ENCODE measurements at regions not wholly inside any gene's neighbourhood (a gene's known extent, or its start where the extent isn't known, plus 50 kb on each side); places are given as distances from the start of the nearest gene placed in this dataset.

DNA sequence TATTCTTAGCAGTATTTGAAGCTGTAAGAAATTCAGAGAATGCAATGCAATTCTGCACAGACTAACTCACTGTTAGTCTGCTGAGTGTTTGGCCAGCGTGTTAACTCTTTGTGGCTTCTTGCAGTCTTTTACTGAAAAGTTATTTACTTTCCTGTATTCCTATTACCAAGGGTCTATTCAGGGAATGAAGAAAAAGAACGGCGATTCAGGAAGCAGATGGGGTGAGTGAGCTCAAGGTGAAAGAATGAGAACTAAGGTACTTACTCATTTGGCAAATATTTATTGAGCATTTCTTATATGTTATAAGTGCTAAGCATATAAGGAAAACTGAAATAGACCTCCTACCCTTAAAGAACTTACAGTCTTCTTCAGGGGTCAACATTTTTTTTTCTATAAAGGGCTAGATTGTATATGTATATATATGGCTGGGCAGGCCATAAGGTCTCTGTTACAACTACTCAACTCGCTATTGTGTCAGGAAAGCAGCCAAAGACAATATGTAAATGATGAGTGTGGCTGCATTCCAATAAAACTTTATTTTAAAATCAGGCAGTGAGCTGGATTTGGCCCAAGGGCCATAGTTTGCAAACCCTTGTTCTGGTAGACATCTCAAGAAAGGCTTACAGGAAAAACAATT is 271.9 kb upstream of the GADL1 start:
- Histone ChIP-seq H3K4me1 (ENCODE audit: insufficient read depth, low read length) (peaks cover 45% of the 10 kb centered on the region), H2AFZ (ENCODE audit: low read length) (no peak overlapping the region), H3K36me3 (ENCODE audit: insufficient read depth, low read length) (no peaks in the 10 kb centered on the region), H3K4me3 (ENCODE audit: insufficient read depth, low read length) (peak overlapping the region; percentile 15), H3K79me2 (ENCODE audit: insufficient read depth, low read length) (no peaks in the 10 kb centered on the region), H3K27ac (ENCODE audit: low read depth, low read length) (peak overlapping the region; percentile 71), H3K9me3 (ENCODE audit: low read depth, low read length) (no peaks in the 10 kb centered on the region), H3K27me3 (ENCODE audit: insufficient read depth, low read length) (no peaks in the 10 kb centered on the region), H3K4me2 (ENCODE audit: insufficient read depth, low read length) (peak overlapping the region; percentile 64), H4K20me1 (ENCODE audit: insufficient read depth, low read length) (no peaks in the 10 kb centered on the region)
- DNase-seq (ENCODE audit: insufficient read length, low spot score, missing footprints) = peak; percentile 54
- TF ChIP-seq, protein P1, sequence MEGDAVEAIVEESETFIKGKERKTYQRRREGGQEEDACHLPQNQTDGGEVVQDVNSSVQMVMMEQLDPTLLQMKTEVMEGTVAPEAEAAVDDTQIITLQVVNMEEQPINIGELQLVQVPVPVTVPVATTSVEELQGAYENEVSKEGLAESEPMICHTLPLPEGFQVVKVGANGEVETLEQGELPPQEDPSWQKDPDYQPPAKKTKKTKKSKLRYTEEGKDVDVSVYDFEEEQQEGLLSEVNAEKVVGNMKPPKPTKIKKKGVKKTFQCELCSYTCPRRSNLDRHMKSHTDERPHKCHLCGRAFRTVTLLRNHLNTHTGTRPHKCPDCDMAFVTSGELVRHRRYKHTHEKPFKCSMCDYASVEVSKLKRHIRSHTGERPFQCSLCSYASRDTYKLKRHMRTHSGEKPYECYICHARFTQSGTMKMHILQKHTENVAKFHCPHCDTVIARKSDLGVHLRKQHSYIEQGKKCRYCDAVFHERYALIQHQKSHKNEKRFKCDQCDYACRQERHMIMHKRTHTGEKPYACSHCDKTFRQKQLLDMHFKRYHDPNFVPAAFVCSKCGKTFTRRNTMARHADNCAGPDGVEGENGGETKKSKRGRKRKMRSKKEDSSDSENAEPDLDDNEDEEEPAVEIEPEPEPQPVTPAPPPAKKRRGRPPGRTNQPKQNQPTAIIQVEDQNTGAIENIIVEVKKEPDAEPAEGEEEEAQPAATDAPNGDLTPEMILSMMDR (IDR thresholded peaks at IDR 0.05; ENCODE audit: extremely low read depth, low read depth, low read length) = no peak

DNA sequence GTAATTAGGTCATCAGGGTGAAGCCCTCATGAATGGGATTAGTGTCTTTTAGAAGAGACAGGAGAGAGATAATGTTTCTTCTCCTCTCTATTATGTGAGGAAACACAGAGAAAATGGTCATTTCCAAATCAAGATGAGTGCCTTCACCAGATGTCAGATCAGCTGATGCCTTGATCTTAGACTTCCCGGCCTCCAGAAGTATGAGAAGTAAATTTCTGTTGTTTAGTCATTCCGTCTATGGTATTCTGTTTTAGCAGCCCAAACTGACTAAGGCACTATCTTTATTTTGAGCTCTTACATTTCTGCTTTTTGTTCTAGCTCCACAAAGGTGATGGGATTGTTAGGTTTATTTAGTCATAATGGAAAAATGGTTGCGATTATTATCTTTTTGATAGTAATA is 273.2 kb upstream of the GADL1 start:
- Histone ChIP-seq H3K4me2 (ENCODE audit: insufficient read depth, low read length) (no peak overlapping the region), H4K20me1 (ENCODE audit: insufficient read depth, low read length) (no peaks in the 10 kb centered on the region), H3K79me2 (ENCODE audit: insufficient read depth, low read length) (no peaks in the 10 kb centered on the region), H3K9me3 (ENCODE audit: low read depth, low read length) (no peaks in the 10 kb centered on the region), H3K27ac (ENCODE audit: low read depth, low read length) (peak overlapping the region; percentile 71), H3K36me3 (ENCODE audit: insufficient read depth, low read length) (no peaks in the 10 kb centered on the region), H3K27me3 (ENCODE audit: insufficient read depth, low read length) (no peaks in the 10 kb centered on the region), H2AFZ (ENCODE audit: low read length) (no peak overlapping the region), H3K4me1 (ENCODE audit: insufficient read depth, low read length) (peaks cover 50% of the 10 kb centered on the region), H3K4me3 (ENCODE audit: insufficient read depth, low read length) (no peak overlapping the region)
- TF ChIP-seq, protein P1 (IDR thresholded peaks at IDR 0.05; ENCODE audit: extremely low read depth, low read depth, low read length) = no peak
- DNase-seq (ENCODE audit: insufficient read length, low spot score, missing footprints) = no peak

DNA sequence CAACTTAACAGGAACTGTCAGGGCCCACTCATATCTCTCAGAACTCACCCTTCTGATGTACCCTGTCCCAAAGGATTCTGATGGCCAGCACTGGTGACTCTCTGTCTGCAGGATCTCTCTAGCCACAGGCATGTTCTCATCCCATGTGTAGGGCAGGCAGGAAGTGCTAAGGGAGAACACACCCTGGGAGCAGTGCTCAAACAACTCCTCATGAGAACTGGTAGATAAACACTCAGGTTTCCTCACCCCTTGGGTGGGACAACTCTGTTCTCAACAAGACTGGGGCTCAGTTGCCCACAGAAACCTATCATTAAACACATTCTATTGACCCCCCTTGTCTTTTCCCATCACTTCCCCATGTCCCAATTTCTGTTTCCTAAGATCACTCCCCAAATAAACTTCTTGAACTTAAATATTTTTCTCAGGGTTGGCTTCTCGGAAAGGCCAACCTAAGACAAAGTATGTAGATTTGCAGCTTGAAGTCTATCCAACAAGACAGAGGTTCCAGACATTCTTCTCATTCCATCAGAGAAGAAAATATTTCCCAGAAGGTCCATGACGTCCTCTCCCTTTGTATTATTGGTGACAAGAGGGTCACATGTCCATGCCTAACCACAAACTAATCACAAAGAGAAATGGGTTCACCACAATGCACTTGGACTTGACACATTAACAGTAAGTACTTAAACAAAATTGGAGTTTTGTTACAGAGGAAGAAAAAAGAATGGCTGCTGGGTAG is 276.6 kb upstream of the GADL1 start:
- peaks cover 32% of the 10 kb centered on the region for H3K4me1 ChIP-seq (ENCODE audit: insufficient read depth, low read length)
- peak overlapping the region; percentile 36 for H3K4me2 ChIP-seq (ENCODE audit: insufficient read depth, low read length)
- no peak overlapping the region for H3K4me3 ChIP-seq (ENCODE audit: insufficient read depth, low read length)
- H3K27ac ChIP-seq (ENCODE audit: low read depth, low read length) = peak overlapping the region; percentile 88
- H3K36me3 ChIP-seq (ENCODE audit: insufficient read depth, low read length) = no peaks in the 10 kb centered on the region
- no peaks in the 10 kb centered on the region for H4K20me1 ChIP-seq (ENCODE audit: insufficient read depth, low read length)
- TF ChIP-seq, protein P1 (IDR thresholded peaks at IDR 0.05; ENCODE audit: extremely low read depth, low read depth, low read length) = no peak
- no peaks in the 10 kb centered on the region for H3K9me3 ChIP-seq (ENCODE audit: low read depth, low read length)
- no peaks in the 10 kb centered on the region for H3K27me3 ChIP-seq (ENCODE audit: insufficient read depth, low read length)
- H2AFZ ChIP-seq (ENCODE audit: low read length) = peak overlapping the region; percentile 53
- H3K79me2 ChIP-seq (ENCODE audit: insufficient read depth, low read length) = no peaks in the 10 kb centered on the region
- peak; percentile 77 for DNase-seq (ENCODE audit: insufficient read length, low spot score, missing footprints)

GRCh38 chr3:31172336-31172735 is 277.9 kb upstream of the GADL1 start:
- Histone ChIP-seq H3K27ac (ENCODE audit: low read depth, low read length) (peak overlapping the region; percentile 88), H3K4me2 (ENCODE audit: insufficient read depth, low read length) (no peak overlapping the region), H3K9me3 (ENCODE audit: low read depth, low read length) (no peaks in the 10 kb centered on the region), H4K20me1 (ENCODE audit: insufficient read depth, low read length) (no peaks in the 10 kb centered on the region), H3K27me3 (ENCODE audit: insufficient read depth, low read length) (no peaks in the 10 kb centered on the region), H3K79me2 (ENCODE audit: insufficient read depth, low read length) (no peaks in the 10 kb centered on the region), H3K4me1 (ENCODE audit: insufficient read depth, low read length) (peaks cover 20% of the 10 kb centered on the region), H3K36me3 (ENCODE audit: insufficient read depth, low read length) (no peaks in the 10 kb centered on the region), H3K4me3 (ENCODE audit: insufficient read depth, low read length) (no peak overlapping the region), H2AFZ (ENCODE audit: low read length) (no peak overlapping the region)
- DNase-seq (ENCODE audit: insufficient read length, low spot score, missing footprints) = no peak
- TF ChIP-seq, protein P1 (IDR thresholded peaks at IDR 0.05; ENCODE audit: extremely low read depth, low read depth, low read length) = no peak
